ENCODE measurements at regions not wholly inside any gene's neighbourhood (a gene's known extent, or its start where the extent isn't known, plus 50 kb on each side); places are given as distances from the start of the nearest gene placed in this dataset.

GRCh38 chr1:238653693-238654321 lies 732.6 kb upstream of the CHRM3 start:
- TF ChIP-seq CTCF (IDR thresholded peaks at IDR 0.05; ENCODE audit: control extremely low read depth, extremely low read depth, low read depth, missing control alignments): no peak
- DNase-seq (ENCODE audit: extremely low spot score): no peak
- POLR2A ChIA-PET: no interaction called here
- CTCF ChIA-PET: interaction anchor here (1.5 to 1.6 kb wide), 2 partner anchors 14 to 15 kb away, joined by 4 to 6 read pairs; no protein-coding TSS in a partner anchor

GRCh38 chr1:238652346-238652968 lies 733.9 kb upstream of the CHRM3 start:
- ChIA-PET POLR2A (no interaction called here), CTCF (interaction anchor here (1.5 to 1.6 kb wide), 2 partner anchors 13 to 16 kb away, joined by 4 to 6 read pairs; no protein-coding TSS in a partner anchor)
- no peak for TF ChIP-seq CTCF (IDR thresholded peaks at IDR 0.05; ENCODE audit: control extremely low read depth, extremely low read depth, low read depth, missing control alignments)
- DNase-seq (ENCODE audit: extremely low spot score): no peak

- POLR2A ChIA-PET: no interaction called here
- CTCF ChIA-PET: no interaction called here
- DNase-seq (ENCODE audit: extremely low spot score): no peak
- TF ChIP-seq CTCF (IDR thresholded peaks at IDR 0.05; ENCODE audit: control extremely low read depth, extremely low read depth, low read depth, missing control alignments): no peak
These were observed 737.2 kb upstream of the CHRM3 start for GRCh38 chr1:238649200-238649599.

- POLR2A ChIA-PET: no interaction called here
- no peak for DNase-seq (ENCODE audit: extremely low spot score)
- CTCF ChIA-PET: no interaction called here
- TF ChIP-seq CTCF (IDR thresholded peaks at IDR 0.05; ENCODE audit: control extremely low read depth, extremely low read depth, low read depth, missing control alignments): no peak
These were observed 737.6 kb upstream of the CHRM3 start for GRCh38 chr1:238648751-238649150.

GRCh38 chr1:238648296-238648695 lies 738.1 kb upstream of the CHRM3 start:
- DNase-seq (ENCODE audit: extremely low spot score): no peak
- POLR2A ChIA-PET: no interaction called here
- CTCF ChIA-PET: no interaction called here
- TF ChIP-seq CTCF (IDR thresholded peaks at IDR 0.05; ENCODE audit: control extremely low read depth, extremely low read depth, low read depth, missing control alignments): no peak

GRCh38 chr1:238647877-238648276 lies 738.5 kb upstream of the CHRM3 start:
- CTCF ChIA-PET: no interaction called here
- TF ChIP-seq CTCF (IDR thresholded peaks at IDR 0.05; ENCODE audit: control extremely low read depth, extremely low read depth, low read depth, missing control alignments): no peak
- DNase-seq (ENCODE audit: extremely low spot score): no peak
- POLR2A ChIA-PET: no interaction called here
